DMS53 (cell line): ENCODE measurements at regions not wholly inside any gene's neighbourhood (a gene's known extent, or its start where the extent isn't known, plus 50 kb on each side); places are given as distances from the start of the nearest gene placed in this dataset.
A peak's percentile ranks its signal among the peaks of the same experiment; 100 is the strongest.

Experiments used
- DNase-seq: peaks from one replicate; lab custom pipeline; 2025; lab: John Stamatoyannopoulos, UW

DNA sequence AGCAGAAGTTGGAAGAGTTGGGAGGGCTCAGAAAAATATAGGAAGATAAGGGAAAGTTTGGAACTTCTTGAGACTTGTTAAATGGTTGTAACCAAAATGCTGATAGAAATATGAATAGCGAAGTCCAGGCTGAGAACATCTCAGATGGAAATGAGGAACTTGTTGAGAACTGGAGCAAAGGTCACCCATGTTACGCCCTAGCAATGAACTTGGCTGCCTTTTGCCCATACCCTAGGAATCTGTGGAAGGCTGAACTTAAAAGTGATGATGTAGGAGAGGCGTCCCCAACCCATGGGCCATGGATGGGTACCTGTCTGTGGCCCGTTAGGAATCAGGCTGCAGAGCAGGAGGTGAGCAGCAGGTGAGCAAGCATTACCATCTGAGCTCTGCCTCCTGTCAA lies 347.8 kb downstream of the ARL4A start:
- no peak for DNase-seq

DNA sequence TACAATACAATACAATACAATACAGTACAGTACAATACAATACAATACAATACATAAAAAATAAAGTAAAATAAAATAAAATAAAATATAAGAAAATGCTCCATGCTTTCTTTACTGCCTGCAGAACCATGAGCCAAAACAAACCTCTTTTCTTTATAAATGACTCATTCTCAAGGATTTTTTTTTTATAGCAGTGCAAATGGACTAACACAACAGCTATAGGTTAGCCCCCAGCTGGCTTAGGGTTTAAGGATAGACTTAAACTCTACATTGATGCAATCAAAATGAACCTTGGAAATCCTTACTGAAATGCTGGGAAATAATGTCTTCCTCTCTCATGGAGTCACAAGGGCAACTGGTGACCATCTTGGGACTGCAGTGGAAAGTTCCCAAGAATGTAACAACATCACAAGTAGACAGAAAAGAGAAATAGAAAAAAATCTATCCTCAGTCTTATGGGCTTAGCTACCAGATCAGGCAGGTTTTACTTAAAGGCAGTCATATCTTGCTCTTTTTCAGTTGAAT lies 348.9 kb downstream of the ARL4A start:
- DNase-seq, result no peak

DNA sequence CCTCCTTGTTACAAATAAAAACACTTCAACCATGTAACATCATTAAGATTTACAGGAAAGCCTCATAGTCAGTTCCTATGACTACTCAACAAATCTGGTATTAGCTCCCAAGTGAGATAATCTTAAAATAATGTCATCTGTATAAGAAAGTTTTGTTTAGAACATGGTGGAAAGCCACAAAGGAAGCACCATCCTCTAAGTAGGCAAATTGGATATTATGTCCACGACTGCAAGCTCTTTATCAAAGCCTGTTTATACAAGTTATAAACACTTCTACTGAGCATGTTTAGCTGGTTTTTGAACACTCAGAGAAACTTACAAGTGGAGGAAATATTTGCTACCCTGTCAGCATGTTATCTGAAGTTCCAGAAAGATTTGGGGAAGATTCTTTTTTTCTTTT lies 349.8 kb downstream of the ARL4A start:
- DNase-seq, result no peak

DNA sequence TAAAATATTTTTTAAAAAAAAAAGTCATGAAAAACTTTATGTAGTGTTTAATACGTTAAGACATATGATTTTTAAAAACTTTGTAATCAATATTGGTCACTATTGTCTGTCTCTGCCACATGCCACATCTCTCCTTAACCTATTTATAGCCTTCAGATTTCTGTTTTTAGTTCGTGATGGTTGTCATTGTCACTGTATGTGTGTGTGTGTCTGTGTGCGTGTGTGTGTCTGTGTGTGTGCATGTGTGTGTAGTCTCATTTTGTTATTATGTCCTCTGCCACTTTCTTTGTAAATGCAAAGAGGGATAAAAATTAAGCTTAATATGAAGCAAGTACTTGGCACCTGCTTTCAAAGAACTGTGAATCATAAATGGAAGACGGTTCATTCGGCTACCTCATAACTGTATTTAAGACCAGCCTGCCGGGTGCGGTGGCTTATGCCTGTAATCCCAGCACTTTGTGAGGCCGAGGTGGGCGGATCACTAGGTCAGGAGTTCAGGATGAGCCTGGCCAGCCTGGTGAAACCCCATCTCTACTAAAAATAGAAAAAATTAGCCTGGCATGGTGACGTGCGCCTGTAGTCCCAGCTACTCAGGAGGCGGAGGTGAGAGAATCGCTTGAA lies 354.0 kb downstream of the ARL4A start:
- DNase-seq, result no peak

DNA sequence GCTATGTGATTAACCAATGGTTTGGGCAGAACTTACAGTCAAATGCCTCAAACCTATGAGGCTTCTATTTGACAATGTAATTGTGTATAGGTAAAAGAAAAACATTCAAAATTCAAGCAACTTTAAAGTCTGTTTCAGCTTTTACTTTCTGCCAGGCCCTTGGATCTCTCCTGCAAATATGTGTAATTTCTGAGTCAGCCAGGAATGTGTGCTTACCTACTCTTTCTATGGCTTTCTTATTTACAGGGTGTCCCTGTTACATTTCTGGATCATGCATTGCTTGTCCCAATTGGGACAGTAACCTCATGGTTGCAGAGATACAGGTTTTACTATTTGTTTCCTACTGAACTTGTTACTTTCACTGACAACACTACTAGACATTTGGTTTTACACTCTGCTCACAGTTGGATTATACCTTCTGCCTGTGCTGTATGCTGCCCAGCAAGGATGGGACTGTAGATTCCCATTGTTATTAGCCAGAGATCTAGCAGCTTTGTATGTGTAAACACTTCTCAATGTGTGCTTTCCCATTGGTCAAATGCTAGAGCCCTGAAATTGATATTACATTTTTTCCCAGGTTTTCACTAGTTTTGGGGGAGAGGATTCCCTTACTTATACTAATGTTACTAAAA lies 355.3 kb downstream of the ARL4A start:
- DNase-seq, result peak; percentile 63

DNA sequence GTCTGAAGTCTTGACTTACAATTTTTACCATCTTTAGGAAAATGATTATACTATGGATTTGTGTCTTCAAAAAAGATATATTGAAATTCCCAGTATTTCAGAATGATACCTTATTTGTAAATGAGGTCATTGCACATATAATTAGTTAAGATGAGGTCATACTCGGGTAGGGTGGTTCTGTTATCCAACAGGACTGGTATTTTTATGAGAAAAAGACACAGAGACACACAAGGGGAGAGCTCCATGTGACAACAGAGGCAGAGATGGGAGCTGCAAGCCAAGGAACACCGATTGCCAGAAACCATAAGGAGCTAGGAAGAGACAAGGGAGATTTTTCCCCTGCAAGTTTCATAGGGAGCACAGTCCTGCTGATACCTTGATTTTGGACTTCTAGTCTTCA lies 356.9 kb downstream of the ARL4A start:
- DNase-seq, result no peak

DNA sequence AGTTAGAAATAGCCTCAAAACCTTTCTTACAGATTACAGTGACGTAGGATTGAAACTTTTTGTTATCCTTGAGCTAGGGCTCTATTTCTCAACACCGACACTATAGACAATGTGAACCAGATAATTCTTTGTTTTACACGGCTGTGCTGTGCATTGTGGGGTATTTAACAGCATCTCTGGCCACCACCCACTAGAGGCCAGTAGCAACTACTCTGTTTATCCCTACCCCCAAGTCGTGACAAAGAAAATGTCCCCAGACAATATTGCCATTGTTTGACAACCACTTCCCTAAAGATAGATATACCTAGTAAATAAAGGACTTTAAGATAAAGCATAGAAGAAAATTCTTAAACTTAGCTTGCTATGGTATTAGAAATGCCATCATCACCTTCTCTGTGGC lies 359.6 kb downstream of the ARL4A start:
- DNase-seq, result no peak

DNA sequence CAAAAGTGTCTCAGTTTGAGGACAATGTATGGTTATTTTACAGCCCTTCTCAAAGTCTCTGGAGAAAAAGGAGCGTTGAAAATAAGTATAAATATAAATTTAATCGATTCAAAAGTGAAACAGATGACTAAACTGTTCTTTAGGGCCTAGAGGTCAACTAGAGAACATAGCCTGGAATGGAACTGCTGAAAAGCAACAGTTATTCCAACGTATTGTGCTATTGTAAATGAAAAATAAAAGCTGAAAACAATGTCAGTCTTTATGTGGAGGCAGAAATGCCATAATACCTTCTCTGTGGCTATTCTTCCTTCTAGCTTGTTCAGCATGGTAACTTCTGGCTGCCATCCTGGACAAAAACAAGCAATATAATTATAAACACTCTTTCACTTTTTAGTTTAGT lies 362.5 kb downstream of the ARL4A start:
- no peak for DNase-seq

DNA sequence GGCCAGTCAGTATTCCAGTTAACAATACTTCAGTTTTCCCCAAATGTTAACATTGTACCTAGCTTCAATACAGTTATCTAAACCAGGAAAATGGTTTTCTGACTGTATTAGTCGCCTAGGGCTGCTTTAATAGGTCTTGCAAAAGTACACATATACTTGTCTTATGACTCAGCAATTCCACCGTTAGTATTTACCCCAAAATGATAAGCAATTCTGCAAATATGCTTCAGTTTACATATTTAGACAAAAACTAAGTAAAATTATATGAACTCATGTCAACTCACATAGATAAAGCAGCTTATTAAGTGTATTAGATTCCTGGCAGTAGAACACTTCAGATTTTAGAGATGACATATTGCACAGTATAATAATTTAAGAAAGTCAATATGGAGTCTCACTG lies 363.3 kb downstream of the ARL4A start:
- DNase-seq, result peak; percentile 61

DNA sequence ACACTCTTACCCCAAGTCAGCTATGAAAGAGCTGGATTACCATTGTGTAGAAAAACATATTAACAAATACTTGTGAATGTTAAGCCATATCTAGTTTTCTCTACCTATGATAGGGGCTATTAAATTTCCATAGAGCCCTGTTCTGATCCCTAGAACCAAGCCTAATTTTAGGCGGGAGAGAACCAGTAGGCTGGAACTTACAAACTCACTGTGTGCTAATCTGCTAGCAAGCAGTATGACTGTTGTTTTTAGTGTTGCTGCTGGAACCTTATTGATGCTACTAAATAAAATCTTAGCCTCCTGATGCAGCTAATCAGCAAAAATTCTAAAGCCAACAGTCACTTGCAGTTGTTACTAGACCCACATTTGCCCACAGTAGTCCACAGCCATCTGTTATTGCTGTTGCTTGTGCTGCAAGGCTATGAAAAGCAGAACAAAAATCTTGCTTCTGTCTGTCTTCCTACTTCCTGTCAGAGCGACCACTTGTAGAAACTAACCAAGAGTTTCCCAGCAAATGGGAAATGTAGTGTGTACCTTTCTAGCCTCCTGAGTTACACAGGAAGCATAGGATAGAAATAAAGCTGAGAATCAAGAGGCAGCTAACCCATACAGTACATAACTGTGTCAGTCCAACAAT lies 368.4 kb downstream of the ARL4A start:
- DNase-seq, result no peak

DNA sequence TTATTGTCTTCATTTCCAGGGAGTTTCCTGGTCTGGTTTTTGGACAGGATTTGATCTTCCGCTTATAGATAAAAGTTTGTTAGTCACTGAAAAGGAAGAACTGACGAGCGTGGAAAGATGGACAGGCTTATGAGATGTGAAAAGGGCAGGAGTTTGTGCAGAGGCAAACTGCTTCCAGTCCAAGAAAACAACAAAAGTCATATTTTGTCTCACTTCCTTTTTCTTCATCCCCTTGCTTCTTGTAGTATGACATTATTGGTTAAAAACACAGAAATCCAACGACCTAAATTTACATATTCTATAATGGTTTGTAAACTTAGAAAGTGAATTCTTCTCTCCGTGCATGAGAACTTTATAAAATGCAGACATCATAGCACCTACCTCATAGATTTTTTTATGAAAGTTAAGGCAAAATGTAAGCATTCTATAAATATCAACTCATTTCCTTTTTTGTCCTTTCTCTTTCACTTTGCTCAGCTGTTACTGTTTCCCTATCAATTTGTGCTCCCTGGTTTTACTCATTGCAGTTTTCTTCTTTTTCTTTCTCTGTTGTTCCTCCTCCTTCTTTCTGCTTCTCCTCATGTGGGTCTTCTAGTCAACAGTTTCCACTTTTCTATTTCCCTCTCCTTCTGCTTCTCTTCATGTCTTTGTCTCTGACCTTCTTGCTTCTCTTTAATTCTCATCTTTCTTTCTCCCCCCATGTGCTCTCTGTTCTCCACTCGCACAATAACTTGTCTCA lies 370.2 kb downstream of the ARL4A start:
- no peak for DNase-seq

DNA sequence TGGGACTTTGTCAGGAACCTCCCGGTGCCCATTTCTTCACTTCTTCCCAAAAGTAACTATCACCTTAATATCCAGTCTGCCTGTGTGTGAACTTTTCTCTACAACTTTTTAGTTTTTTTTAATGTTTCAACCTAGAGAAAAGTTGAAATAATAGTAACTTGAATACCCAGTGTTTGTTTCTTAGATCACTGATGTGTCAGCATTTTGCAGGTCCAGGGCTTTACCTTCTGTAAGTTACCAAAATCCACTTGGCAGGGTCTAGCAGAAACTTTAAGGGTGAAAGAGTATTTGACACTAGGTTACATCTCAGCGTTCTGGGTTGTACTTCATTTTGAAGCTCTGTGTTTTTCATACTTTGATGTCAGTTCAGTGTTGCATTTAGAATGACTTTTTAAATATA lies 372.7 kb downstream of the ARL4A start:
- DNase-seq, result no peak

DNA sequence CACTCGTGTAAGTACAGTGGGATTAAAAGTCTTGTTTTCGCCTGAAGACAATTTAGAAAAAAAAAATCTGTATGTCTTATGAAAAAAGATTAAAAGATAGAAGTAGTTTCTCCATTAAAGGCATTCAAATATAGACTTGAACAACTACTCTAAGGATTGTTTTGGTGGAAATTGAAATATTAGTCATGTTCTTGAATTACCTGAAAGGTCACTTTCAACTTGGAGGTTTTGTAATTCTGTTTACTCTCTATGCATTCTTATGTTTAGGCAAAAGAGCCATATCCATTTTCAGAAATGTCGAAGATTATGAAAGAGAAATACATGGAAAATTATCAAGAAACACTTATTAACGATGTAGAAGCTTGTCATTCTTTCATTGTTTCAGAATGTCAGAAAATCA lies 373.7 kb downstream of the ARL4A start:
- no peak for DNase-seq

DNA sequence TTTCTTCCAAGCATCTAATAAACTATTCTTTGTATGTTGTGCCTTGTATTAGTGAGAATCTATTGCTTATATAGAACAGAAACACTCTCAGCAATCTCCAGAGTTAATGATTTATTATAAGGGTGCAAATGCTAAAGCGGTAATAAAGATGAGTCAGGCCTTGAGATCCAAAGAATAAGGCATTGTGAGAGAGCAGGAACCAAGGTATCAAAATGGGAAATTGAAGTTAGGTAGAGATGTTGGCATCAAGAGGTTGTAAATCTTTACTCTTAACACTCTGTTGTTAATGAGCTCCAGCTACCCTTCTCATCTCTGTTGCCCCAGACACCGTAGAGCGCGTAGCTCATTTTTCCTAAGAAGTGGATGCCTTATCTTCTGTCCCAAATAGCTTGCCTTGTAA lies 375.2 kb downstream of the ARL4A start:
- DNase-seq, result peak; percentile 59

DNA sequence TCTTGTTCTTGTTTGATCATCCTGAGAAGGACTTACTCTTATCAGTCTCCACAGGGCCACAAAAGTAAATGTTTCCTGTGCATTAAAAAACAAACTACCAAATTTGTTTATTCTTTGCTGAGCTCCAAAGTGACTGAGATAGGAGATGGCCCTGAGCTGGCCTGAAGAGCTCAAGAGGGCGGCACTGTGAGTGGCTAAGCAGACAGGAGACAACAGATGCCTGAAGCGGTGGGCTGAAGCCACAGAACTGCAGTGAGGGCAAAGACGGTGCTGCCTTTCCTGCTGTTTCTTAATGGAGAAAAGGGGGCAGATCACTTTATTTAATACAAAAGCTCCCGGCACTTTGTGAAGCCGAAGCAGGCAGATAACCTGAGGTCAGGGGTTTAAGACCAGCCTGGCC lies 379.6 kb downstream of the ARL4A start:
- DNase-seq, result no peak

DNA sequence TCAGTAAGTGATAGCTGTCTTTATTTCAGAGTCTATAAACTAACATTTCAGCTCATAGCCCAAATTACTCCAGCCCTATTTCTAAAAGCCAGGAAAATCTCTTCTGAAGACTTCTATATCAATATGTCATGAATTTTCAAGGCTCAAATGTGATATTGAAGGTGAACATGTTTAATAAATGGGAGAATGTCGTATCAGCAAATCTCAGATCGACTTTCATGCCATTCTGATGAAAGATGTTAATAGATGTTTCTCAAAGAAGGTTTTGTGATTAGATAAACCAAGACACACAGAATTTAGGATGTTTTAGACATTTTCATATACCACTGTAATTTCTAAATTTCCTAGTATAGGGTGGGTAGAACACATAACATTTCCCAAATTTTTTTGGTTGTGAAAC lies 380.6 kb downstream of the ARL4A start:
- DNase-seq, result no peak

DNA sequence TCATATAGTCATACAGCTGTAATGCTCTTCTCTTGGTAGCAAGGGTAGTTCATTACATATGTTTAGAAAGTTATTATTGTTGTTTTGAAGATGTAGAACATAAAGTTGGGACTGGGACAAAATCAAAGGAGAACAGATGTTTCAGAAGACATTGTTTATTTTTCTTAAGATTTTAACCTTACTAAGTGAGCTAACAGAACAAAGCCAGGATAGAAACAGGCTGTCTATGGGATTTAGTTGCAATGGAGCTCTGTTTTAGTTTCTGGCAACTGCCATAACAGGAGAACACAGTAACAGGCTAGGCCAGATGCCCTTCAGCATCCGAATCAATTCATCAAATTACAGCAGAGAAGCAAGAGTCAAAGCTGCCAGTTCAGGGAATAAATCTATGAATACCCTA lies 382.4 kb downstream of the ARL4A start:
- DNase-seq, result no peak

DNA sequence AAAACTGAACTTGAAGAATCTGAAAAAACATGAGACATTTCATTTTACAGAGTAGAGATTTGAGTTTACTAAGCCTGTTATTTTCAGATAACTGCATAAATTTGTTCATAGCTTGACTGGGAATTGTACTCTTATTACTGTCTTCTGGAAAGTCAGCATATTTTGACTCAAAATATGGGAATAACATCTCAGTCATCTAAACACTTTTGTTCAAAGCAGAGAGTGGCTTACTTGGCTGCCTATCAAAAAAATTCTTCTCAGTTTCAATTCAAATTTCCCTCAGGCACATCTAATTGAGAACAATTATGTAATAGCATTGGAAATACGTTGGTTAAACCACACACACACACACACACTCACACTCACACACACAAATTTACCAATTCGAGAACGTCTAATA lies 384.6 kb downstream of the ARL4A start:
- DNase-seq, result no peak

DNA sequence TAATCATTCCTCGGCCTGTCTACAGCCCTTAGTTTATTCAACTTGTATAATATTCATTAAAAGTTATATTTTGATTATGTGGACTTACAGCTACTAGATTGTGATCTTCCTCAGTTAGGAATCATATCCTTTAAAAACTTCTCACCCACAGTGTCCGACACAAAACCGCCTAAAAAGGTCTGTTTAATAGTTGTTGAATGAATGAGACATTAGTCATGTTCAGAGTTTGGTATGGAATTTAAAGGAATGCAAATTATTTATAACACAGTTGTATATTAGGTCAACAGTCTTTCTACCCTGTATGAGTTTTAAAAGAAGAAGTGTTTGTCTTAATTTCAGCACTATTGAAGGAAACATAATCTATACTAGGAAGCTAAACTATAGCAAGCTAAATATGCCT lies 390.0 kb downstream of the ARL4A start:
- no peak for DNase-seq

DNA sequence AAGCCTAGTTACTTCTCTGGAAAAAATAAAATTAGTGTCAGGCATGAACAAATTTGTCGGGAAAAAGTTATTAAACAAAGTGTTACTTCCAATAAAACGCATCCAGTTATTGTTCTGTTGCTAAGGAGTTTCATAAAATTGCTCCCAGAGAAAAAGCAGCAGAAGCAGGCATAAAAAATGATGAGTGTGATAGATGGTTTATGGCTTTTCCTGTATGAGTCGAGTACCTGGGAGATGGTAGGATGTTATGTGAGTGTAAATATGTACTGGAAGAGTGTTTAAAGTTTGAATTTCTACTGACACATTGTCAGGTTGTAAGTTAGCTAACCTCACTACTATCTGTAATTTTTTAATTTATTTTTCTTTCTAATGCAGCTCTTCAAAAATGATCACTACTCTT lies 390.7 kb downstream of the ARL4A start:
- DNase-seq, result no peak

DNA sequence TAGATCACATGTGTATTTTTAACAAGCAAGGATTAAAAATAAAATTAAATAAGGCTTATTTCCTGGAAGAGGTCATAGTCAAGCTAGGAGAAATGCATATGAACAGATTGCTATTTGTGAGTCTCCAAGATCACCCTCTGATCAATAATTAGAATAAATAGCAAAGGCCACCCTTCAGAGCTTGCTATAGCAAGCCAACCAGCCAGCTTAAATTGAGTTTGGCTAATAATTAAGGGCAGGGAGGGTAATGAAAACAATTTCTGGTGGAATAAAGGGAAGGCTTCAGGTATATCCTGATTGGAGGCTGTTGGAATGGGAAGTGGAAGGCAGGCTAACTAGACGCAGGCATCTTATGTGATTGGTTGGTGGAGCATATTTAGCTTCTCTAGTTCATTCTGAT lies 403.5 kb downstream of the ARL4A start:
- no peak for DNase-seq

DNA sequence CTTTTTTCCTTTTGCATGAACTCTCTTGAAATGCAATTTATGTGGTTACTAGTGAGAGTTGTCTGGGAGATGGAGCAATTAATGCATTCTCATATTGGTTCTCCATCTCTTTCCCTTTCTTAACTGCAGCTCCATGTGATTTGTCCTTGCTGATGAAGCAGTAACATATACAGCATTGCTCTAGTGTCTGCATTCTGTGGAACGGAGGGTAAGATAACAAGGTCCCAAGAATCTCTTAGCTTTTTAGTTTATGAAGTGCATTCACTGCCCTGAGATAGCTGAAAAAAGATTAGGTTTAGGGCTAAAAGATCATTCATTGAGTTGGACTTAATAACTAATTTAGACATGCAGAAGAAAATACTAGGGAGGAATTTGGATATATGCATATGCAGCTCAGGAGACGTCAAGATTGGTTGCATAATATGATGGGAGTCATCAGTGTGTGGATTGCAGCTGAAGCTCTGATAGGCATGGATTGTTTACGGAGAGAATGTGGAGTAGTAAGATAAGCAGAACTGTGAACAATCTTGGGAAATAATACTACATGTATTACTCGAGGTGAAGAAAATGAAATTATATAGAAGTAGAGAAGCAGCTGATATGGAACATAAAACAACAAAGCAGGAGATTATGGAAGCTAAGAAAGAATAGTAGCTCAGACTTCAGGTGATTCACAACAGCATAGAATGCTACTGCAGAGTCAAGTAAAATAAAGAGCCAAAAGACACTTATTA lies 404.7 kb downstream of the ARL4A start:
- no peak for DNase-seq
